Colonic mucosa (tissue), 4 donors: ENCODE measurements at regions not wholly inside any gene's neighbourhood (a gene's known extent, or its start where the extent isn't known, plus 50 kb on each side); places are given as distances from the start of the nearest gene placed in this dataset.

ENCODE experiments used
- DNase-seq: peaks from one replicate; pipeline ENCODE4 v3.0.0-alpha.2; 2020
- H3K27ac ChIP-seq: fragments of 200-600 bp; one replicate; pipeline ENCODE4 v1.8.0; 2021
- H3K27me3 ChIP-seq: fragments of 200-600 bp; one replicate; pipeline ENCODE4 v1.8.0; 2021
- H3K36me3 ChIP-seq: fragments of 200-600 bp; one replicate; pipeline ENCODE4 v1.8.0; 2021
- H3K4me1 ChIP-seq: fragments of 200-600 bp; one replicate; pipeline ENCODE4 v1.8.0; 2021; ENCODE audit warnings: mild to moderate bottlenecking
- H3K4me3 ChIP-seq: fragments of 200-600 bp; one replicate; pipeline ENCODE4 v1.8.0; 2021
- H3K9ac ChIP-seq, 2 donors: one replicate each; pipeline ENCODE4 v1.7.0; 2013; ENCODE audit warnings: control low read depth in 2 of 2, low read depth in 2 of 2, low read length in 2 of 2
- H3K9me3 ChIP-seq: fragments of 200-600 bp; one replicate; pipeline ENCODE4 v1.8.0; 2021
- intact Hi-C: fragments of 100-400 bp; cut with DNase I; formaldehyde crosslinking; loops from one replicate; pipeline ENCODE4 v1.14.1; 2022
- TF ChIP-seq, protein P1 (sequence below): fragments of 200-600 bp; IDR thresholded peaks from one replicate; pipeline ENCODE4 v1.8.0; 2022; ENCODE audit warnings: antibody characterized with exemption, mild to moderate bottlenecking
- donor health status: healthy.
- donor health status: DM: no; HTN: no; CAD: no.
- donor health status: DM: no; HTN: no; CAD: no.

DNA sequence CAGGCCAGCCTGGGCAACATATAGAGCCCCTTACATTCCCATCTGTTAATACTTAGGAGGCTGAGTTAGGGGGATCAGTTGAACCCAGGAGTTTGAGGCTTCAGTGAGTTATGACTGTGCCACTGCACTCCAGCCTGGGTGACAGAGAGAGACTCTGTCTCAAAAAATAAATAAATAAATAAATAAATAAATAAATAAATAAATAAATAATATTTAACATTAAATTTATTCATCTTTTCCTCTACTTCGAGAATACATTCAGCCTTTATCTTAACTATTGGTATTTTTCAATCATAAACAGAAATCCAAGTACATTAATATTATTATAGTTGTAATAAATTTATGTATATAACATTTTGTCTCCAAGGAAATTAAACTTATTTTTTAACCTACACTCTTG, 1227.7 kb upstream of the GJE1 start:
- H3K9ac ChIP-seq: no peak overlapping the region
- no peak for DNase-seq
- H3K27me3 ChIP-seq: no peaks in the 10 kb centered on the region
- intact Hi-C loops: no loop called here
- no peaks in the 10 kb centered on the region for H3K4me1 ChIP-seq
- H3K4me3 ChIP-seq: no peak overlapping the region
- no peaks in the 10 kb centered on the region for H3K9me3 ChIP-seq
- TF ChIP-seq, protein P1, sequence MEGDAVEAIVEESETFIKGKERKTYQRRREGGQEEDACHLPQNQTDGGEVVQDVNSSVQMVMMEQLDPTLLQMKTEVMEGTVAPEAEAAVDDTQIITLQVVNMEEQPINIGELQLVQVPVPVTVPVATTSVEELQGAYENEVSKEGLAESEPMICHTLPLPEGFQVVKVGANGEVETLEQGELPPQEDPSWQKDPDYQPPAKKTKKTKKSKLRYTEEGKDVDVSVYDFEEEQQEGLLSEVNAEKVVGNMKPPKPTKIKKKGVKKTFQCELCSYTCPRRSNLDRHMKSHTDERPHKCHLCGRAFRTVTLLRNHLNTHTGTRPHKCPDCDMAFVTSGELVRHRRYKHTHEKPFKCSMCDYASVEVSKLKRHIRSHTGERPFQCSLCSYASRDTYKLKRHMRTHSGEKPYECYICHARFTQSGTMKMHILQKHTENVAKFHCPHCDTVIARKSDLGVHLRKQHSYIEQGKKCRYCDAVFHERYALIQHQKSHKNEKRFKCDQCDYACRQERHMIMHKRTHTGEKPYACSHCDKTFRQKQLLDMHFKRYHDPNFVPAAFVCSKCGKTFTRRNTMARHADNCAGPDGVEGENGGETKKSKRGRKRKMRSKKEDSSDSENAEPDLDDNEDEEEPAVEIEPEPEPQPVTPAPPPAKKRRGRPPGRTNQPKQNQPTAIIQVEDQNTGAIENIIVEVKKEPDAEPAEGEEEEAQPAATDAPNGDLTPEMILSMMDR: no peak
- no peaks in the 10 kb centered on the region for H3K36me3 ChIP-seq
- H3K27ac ChIP-seq: no peak overlapping the region

DNA sequence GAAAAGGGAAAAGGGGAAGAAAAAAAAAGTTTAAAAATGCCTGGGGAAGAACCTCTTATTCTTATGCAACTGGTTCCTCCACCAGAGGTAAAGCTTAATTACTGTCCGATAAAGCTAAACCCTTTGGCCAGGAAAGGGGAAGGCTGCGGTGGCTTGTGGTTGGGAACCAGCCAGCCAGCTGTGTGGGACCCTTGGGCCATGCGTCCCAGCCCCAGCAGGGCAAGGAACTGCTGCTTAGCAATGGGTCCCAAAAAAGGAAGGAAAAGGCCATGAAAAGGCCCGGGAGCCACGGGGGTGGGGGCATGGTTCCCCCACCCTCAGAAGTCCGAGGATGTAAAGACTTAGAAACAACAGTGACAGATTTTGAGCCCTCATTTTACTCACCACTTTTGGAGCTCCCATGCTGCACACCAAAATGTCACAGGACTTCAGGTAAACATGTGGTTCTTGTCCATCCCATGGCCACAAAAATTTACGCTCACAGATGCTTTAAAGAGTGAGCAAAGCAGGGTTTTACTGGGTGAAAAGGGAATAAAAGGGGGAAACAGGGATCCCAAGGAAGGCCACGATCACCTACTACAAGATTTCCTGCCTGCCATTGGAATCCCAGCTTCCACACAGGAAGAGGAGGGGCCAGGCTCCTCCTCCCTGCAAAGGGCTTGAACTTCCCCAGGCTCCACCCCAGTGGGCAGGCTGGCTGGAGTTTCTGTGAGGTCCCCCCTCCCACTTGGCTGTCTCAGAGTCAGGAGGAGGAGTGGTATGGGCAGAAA, 1234.7 kb upstream of the GJE1 start:
- DNase-seq: no peak
- no peak overlapping the region for H3K4me3 ChIP-seq
- H3K4me1 ChIP-seq: no peaks in the 10 kb centered on the region
- TF ChIP-seq, protein P1: no peak
- no peaks in the 10 kb centered on the region for H3K36me3 ChIP-seq
- H3K9me3 ChIP-seq: no peaks in the 10 kb centered on the region
- H3K9ac ChIP-seq: no peak overlapping the region
- H3K27me3 ChIP-seq: no peaks in the 10 kb centered on the region
- no peak overlapping the region for H3K27ac ChIP-seq
- intact Hi-C loops: no loop called here

DNA sequence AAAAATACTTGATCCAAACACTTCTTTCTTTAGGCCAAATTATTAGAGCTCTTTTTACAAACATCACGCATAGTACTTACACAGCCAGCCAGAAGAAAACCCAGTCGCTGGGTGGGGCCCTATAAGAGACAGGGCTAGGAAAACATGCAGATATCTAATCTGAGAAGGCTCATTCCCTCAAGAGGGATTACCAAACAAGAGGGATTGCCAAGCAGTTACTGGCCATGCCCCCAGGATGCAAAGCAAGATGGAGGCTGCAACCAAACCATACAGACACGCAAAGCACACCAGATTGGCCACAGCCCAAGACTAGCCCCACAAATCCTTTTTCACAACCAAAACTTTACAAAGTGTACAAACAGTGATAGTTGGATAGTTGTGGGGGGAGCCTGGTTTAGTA, 1235.4 kb upstream of the GJE1 start:
- Histone ChIP-seq H3K9me3 (no peaks in the 10 kb centered on the region), H3K27ac (no peak overlapping the region), H3K27me3 (no peaks in the 10 kb centered on the region), H3K36me3 (no peaks in the 10 kb centered on the region), H3K9ac (no peak overlapping the region), H3K4me1 (no peaks in the 10 kb centered on the region), H3K4me3 (no peak overlapping the region)
- DNase-seq: no peak
- TF ChIP-seq, protein P1: no peak
- intact Hi-C loops: no loop called here

- no peak for DNase-seq
- intact Hi-C loops: no loop called here
- Histone ChIP-seq H3K27ac (no peak overlapping the region), H3K9me3 (no peaks in the 10 kb centered on the region), H3K4me3 (no peak overlapping the region), H3K27me3 (no peaks in the 10 kb centered on the region), H3K36me3 (no peaks in the 10 kb centered on the region), H3K4me1 (no peaks in the 10 kb centered on the region), H3K9ac (no peak overlapping the region)
- TF ChIP-seq, protein P1: no peak
These were observed 1239.3 kb upstream of the GJE1 start for GRCh38 chr6:140893432-140893831.

DNA sequence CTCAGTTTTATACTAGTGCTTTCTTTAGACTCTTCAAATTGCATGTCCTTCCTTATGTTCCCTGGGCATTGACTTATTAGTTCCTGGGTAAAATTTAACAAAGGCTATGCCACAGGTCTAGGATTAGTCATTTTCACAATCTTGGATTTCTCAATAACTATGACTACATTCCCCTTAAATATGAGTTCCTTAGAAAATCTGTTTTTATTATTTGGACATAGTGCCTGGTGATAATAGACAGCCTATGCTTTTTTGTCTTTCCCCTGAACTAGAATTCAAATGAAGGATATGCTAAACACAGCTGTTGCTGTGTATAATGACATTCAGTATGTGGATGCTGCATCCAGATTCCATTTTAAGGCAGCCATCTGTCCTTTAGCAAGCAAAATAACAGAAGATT, 1252.8 kb upstream of the GJE1 start:
- H3K27me3 ChIP-seq: no peaks in the 10 kb centered on the region
- TF ChIP-seq, protein P1: no peak
- DNase-seq: no peak
- H3K4me3 ChIP-seq: no peak overlapping the region
- no peaks in the 10 kb centered on the region for H3K4me1 ChIP-seq
- H3K27ac ChIP-seq: no peak overlapping the region
- no peaks in the 10 kb centered on the region for H3K9me3 ChIP-seq
- no peaks in the 10 kb centered on the region for H3K36me3 ChIP-seq
- intact Hi-C loops: no loop called here
- H3K9ac ChIP-seq: no peak overlapping the region
